ENCODE measurements at regions not wholly inside any gene's neighbourhood (a gene's known extent, or its start where the extent isn't known, plus 50 kb on each side); places are given as distances from the start of the nearest gene placed in this dataset.

DNA sequence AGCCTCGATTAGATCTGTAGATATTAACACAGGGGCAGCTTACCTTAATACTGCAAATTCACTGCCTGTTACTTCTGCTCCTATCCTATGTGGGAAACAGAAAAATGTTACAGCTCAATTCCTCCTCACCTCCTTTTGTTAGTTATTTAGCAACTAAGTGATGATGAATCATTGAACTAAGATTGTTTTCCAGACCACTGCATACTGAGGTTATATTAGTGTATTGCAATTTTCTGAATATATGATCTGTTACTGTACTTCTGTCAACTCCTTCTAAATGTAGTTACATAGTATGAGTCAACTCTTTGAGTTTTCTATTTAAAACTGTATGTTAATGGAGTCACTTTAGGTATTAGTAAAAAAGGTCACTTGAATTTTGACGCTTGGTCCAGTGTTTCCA, 331.5 kb upstream of the SLCO3A1 start:
- no peak for DNase-seq (ENCODE audit: low spot score)
- Histone ChIP-seq H3K4me3 (no peak overlapping the region), H3K36me3 (no peaks in the 10 kb centered on the region), H3K27ac (no peak overlapping the region), H3K27me3 (replicated peaks; ENCODE audit: insufficient read depth) (no peaks in the 10 kb centered on the region), H3K9me3 (no peaks in the 10 kb centered on the region), H3K4me1 (replicated peaks) (no peaks in the 10 kb centered on the region)
- no peak for TF ChIP-seq POLR2A (IDR thresholded peaks at IDR 0.05)
- TF ChIP-seq POLR2AphosphoS5 (IDR thresholded peaks at IDR 0.05): no peak
- TF ChIP-seq, protein P1, sequence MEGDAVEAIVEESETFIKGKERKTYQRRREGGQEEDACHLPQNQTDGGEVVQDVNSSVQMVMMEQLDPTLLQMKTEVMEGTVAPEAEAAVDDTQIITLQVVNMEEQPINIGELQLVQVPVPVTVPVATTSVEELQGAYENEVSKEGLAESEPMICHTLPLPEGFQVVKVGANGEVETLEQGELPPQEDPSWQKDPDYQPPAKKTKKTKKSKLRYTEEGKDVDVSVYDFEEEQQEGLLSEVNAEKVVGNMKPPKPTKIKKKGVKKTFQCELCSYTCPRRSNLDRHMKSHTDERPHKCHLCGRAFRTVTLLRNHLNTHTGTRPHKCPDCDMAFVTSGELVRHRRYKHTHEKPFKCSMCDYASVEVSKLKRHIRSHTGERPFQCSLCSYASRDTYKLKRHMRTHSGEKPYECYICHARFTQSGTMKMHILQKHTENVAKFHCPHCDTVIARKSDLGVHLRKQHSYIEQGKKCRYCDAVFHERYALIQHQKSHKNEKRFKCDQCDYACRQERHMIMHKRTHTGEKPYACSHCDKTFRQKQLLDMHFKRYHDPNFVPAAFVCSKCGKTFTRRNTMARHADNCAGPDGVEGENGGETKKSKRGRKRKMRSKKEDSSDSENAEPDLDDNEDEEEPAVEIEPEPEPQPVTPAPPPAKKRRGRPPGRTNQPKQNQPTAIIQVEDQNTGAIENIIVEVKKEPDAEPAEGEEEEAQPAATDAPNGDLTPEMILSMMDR (IDR thresholded peaks at IDR 0.05): no peak
- intact Hi-C loops (cut with DNase I): no loop called here
- 84% methylated on average over 2 of the region's 2 CpGs for WGBS

DNA sequence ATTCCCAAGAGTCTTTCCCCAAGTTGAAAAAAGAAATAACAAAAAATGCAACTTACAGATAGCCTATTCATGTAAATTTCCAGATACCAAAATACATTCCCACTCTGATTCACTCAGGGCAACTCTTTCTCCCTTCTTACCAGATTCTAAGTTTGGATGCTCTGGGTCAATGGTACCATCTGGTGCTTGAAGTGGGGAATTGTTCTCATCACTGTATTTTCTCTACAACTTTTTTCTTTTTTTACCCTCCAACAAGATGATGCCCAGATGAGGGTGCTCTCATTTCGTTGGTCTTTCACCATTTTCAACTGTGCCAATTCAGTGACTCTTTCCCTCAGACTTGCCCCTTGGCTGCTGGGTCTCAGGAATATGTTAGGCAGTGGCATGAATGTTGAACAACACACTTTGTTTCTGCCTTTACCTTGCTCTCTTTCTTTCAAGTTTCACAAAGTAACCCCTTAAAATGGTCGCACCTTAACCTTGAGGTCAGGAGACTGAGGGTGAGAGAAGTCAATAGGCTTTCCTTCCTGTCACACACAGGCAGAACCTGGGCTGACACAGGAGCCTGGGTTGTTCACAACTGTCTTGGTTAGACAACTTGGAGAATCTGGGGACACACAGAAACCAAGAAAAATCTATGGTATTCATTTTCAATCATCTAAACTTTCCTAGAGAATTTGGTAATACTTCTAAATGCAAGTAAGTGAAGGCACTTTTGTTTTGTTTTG, 330.7 kb upstream of the SLCO3A1 start:
- intact Hi-C loops (cut with DNase I): no loop called here
- 84% methylated on average over 2 of the region's 2 CpGs for WGBS
- Histone ChIP-seq H3K4me3 (no peak overlapping the region), H3K9me3 (no peaks in the 10 kb centered on the region), H3K36me3 (no peaks in the 10 kb centered on the region), H3K27ac (no peak overlapping the region), H3K4me1 (replicated peaks) (no peaks in the 10 kb centered on the region), H3K27me3 (replicated peaks; ENCODE audit: insufficient read depth) (no peaks in the 10 kb centered on the region)
- TF ChIP-seq POLR2AphosphoS5 (IDR thresholded peaks at IDR 0.05) (no peak), POLR2A (IDR thresholded peaks at IDR 0.05) (no peak)
- TF ChIP-seq, protein P1 (IDR thresholded peaks at IDR 0.05): no peak
- no peak for DNase-seq (ENCODE audit: low spot score)

DNA sequence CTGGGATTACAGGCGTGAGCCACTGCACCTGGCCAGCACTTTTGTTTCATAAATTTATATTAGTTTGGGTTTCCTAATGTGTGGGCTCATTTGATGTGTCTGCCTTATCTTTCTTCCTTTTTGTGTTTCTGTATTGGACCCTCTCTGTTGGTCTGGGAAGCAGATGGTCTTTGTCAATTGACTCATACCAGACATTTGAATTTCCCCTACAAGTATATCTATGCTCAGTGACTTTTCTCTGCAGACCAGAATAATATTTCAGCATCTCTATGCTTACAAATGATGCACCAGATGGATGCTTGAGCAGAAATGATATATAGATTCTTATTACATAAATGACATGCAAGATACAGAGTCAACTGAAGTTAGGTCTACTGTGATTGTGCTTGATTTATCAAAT, 329.9 kb upstream of the SLCO3A1 start:
- H3K36me3 ChIP-seq: no peaks in the 10 kb centered on the region
- no peaks in the 10 kb centered on the region for H3K4me1 ChIP-seq (replicated peaks)
- no peaks in the 10 kb centered on the region for H3K9me3 ChIP-seq
- no peak overlapping the region for H3K4me3 ChIP-seq
- intact Hi-C loops (cut with DNase I): no loop called here
- DNase-seq (ENCODE audit: low spot score): no peak
- whole genome bisulfite sequencing: 71% methylated on average over 1 of the region's 1 CpG
- TF ChIP-seq POLR2AphosphoS5 (IDR thresholded peaks at IDR 0.05) (no peak), POLR2A (IDR thresholded peaks at IDR 0.05) (no peak)
- TF ChIP-seq, protein P1 (IDR thresholded peaks at IDR 0.05): no peak
- no peak overlapping the region for H3K27ac ChIP-seq
- H3K27me3 ChIP-seq (replicated peaks; ENCODE audit: insufficient read depth): no peaks in the 10 kb centered on the region

DNA sequence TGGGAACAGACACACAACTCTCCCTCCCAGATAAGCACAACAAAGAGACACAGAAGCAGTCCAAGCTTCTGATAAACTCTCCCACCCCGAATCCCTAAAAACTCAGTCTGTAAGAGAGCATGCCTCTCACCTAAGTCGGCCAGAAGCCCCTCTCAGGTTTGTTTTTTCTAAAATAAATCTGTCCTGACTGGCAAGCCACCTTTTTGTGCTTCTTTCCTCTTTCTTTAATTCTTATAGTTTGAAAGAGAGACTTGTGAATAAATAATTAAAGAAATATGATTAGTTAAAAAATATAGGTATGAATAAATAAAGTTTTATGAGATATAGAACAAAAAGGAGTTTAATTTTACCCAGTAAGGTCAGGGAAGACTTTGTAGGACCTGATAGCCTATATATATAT, 329.0 kb upstream of the SLCO3A1 start:
- WGBS: 85% methylated on average over 2 of the region's 2 CpGs
- Histone ChIP-seq H3K4me1 (replicated peaks) (no peaks in the 10 kb centered on the region), H3K4me3 (no peak overlapping the region), H3K9me3 (no peaks in the 10 kb centered on the region), H3K27me3 (replicated peaks; ENCODE audit: insufficient read depth) (no peaks in the 10 kb centered on the region), H3K27ac (no peak overlapping the region), H3K36me3 (no peaks in the 10 kb centered on the region)
- TF ChIP-seq POLR2AphosphoS5 (IDR thresholded peaks at IDR 0.05): no peak
- no peak for TF ChIP-seq POLR2A (IDR thresholded peaks at IDR 0.05)
- no peak for DNase-seq (ENCODE audit: low spot score)
- intact Hi-C loops (cut with DNase I): no loop called here

DNA sequence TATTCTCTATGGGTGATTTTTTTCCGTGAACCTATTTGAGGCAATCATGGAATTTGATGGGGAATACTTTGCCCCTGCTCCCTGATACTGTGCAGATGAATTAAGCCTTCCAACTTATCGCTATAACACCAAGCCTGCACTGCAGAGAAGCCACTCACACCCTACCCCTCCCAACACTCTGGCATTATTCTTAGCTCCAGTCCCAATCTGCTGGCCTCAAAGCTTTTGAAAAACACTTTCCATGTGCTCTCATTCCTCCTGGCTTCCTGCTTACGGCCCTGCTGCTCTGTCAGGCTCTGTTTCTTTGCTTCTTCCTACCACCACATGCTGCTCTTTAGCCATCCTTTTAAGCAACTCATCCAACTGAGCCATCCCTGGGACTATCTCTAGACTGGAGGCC, 327.8 kb upstream of the SLCO3A1 start:
- Histone ChIP-seq H3K27ac (no peak overlapping the region), H3K27me3 (replicated peaks; ENCODE audit: insufficient read depth) (no peaks in the 10 kb centered on the region), H3K4me3 (no peak overlapping the region), H3K9me3 (no peaks in the 10 kb centered on the region), H3K4me1 (replicated peaks) (no peaks in the 10 kb centered on the region), H3K36me3 (no peaks in the 10 kb centered on the region)
- intact Hi-C loops (cut with DNase I): no loop called here
- TF ChIP-seq POLR2AphosphoS5 (IDR thresholded peaks at IDR 0.05): no peak
- TF ChIP-seq, protein P1 (IDR thresholded peaks at IDR 0.05): no peak
- no peak for TF ChIP-seq POLR2A (IDR thresholded peaks at IDR 0.05)
- 95% methylated on average over 3 of the region's 3 CpGs for WGBS
- no peak for DNase-seq (ENCODE audit: low spot score)
